Activated B cell treated with CpG ODN at 0.5 μM for 24 hours (primary cell): ENCODE measurements at regions not wholly inside any gene's neighbourhood (a gene's known extent, or its start where the extent isn't known, plus 50 kb on each side); places are given as distances from the start of the nearest gene placed in this dataset.

ENCODE experiments used
- ATAC-seq: fragments of 200-7000 bp; cut with Tn5 transposase; one replicate; pipeline ENCODE4 v1.10.0; 2021; ENCODE audit warnings: low read depth, mild to moderate bottlenecking, moderate library complexity
- CTCF ChIA-PET: fragments of 350-600 bp; sonication (Branson Sonifier 250); formaldehyde crosslinking; loops from one replicate; lab custom pipeline; 2021; ENCODE audit warnings: antibody characterized with exemption; lab: Charles Lee
- POLR2A ChIA-PET: fragments of 350-600 bp; sonication (Branson Sonifier 250); formaldehyde crosslinking; loops from one replicate; lab custom pipeline; 2021; ENCODE audit warnings: antibody characterized with exemption; lab: Charles Lee
- DNase-seq: peaks from one replicate; pipeline ENCODE4 v3.0.0; 2022
- H3K27ac Mint-ChIP-seq: one replicate; pipeline ENCODE4 v1.8.0; 2020; ENCODE audit warnings: mixed read lengths
- H3K27me3 Mint-ChIP-seq: one replicate; pipeline ENCODE4 v1.8.0; 2021; ENCODE audit warnings: mixed read lengths
- H3K36me3 Mint-ChIP-seq: one replicate; pipeline ENCODE4 v1.8.0; 2021; ENCODE audit warnings: low read depth, mixed read lengths
- H3K4me1 Mint-ChIP-seq: one replicate; pipeline ENCODE4 v1.8.0; 2021; ENCODE audit warnings: mixed read lengths
- H3K4me3 Mint-ChIP-seq: one replicate; pipeline ENCODE4 v1.8.0; 2020; ENCODE audit warnings: mild to moderate bottlenecking, mixed read lengths
- H3K9me3 Mint-ChIP-seq: one replicate; pipeline ENCODE4 v1.8.0; 2020; ENCODE audit warnings: mixed read lengths
- intact Hi-C: fragments of 100-400 bp; cut with micrococcal nuclease; formaldehyde crosslinking; loops from one replicate; pipeline ENCODE4 v1.15.1; 2024
- TF ChIP-seq, protein P1 (sequence below): fragments of 200-600 bp; IDR thresholded peaks from one replicate; pipeline ENCODE4 v1.8.0; 2022; ENCODE audit warnings: antibody characterized with exemption, mild to moderate bottlenecking

DNA sequence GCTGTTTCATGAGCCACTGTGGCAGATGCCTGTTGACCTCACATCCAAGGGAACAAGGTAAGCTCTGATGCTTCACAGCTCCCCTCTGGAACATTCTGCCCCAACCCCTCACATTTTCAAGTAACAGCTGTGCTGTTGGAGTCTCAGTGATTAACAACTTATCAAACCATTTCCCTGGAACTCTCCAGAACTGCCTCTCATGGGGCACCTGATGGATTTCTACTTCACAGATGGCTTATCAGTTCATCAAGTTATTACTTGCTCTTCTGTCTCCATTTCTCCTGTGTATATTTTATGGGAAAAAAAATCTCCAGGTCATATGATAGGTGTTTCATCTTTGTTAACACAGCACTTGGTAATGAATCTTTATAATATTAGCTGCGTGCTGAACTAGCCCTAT lies 322.4 kb downstream of the MAN2A1 start:
- Mint-ChIP-seq H3K27me3 (no peaks in the 10 kb centered on the region), H3K27ac (no peak overlapping the region), H3K36me3 (no peaks in the 10 kb centered on the region), H3K4me1 (no peaks in the 10 kb centered on the region), H3K4me3 (no peak overlapping the region), H3K9me3 (no peaks in the 10 kb centered on the region)
- intact Hi-C loops = no loop called here
- TF ChIP-seq, protein P1, sequence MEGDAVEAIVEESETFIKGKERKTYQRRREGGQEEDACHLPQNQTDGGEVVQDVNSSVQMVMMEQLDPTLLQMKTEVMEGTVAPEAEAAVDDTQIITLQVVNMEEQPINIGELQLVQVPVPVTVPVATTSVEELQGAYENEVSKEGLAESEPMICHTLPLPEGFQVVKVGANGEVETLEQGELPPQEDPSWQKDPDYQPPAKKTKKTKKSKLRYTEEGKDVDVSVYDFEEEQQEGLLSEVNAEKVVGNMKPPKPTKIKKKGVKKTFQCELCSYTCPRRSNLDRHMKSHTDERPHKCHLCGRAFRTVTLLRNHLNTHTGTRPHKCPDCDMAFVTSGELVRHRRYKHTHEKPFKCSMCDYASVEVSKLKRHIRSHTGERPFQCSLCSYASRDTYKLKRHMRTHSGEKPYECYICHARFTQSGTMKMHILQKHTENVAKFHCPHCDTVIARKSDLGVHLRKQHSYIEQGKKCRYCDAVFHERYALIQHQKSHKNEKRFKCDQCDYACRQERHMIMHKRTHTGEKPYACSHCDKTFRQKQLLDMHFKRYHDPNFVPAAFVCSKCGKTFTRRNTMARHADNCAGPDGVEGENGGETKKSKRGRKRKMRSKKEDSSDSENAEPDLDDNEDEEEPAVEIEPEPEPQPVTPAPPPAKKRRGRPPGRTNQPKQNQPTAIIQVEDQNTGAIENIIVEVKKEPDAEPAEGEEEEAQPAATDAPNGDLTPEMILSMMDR = no peak
- ATAC-seq = no peak
- ChIA-PET POLR2A (no interaction called here), CTCF (no interaction called here)
- no peak for DNase-seq

DNA sequence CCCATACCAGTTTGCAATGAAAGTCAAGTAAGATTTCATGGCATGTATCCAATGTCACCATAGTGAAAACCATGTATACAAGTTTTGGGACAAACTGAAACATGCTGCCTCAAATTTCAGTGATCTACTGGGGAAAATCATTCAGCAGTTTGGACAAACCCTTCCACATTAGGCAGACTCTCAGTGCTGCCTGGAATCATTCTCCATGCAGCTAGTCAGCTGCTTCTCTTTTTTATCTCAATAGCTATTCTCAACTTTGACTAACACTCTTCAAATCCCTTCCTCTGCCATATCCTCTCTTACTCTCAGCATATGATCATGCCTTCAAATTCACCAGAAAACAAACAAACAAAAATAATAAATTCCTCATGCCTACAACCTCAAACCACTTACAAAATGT lies 323.3 kb downstream of the MAN2A1 start:
- no peak overlapping the region for H3K27ac Mint-ChIP-seq
- TF ChIP-seq, protein P1 = no peak
- H3K4me3 Mint-ChIP-seq = no peak overlapping the region
- H3K4me1 Mint-ChIP-seq = no peaks in the 10 kb centered on the region
- ATAC-seq (no peak), DNase-seq (no peak)
- ChIA-PET POLR2A (no interaction called here), CTCF (no interaction called here)
- no peaks in the 10 kb centered on the region for H3K36me3 Mint-ChIP-seq
- H3K9me3 Mint-ChIP-seq = no peaks in the 10 kb centered on the region
- intact Hi-C loops = no loop called here
- H3K27me3 Mint-ChIP-seq = no peaks in the 10 kb centered on the region

DNA sequence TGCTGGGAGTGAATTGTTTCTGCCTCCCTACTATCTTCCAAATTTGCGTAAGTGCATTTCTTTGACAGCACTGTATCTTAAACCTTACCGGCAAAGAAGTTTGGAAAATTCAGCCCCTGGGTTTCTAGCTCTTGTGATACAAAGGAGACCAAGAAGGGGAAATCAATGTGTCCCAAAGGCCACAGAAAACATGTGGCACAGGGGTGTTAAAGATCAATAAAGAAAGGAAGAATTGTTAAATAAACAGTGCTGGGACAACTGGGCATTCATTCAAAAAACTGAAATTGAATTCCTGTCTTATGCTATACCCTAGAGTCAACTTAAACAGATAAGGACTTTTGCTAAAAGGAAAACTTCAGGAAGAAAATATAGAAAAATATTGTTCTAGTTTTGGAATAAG lies 328.1 kb downstream of the MAN2A1 start:
- Mint-ChIP-seq H3K4me3 (no peak overlapping the region), H3K9me3 (no peaks in the 10 kb centered on the region), H3K4me1 (no peaks in the 10 kb centered on the region), H3K36me3 (no peaks in the 10 kb centered on the region), H3K27me3 (no peaks in the 10 kb centered on the region), H3K27ac (no peak overlapping the region)
- TF ChIP-seq, protein P1 = no peak
- ChIA-PET CTCF (no interaction called here), POLR2A (no interaction called here)
- DNase-seq = no peak
- intact Hi-C loops = no loop called here
- ATAC-seq = no peak

DNA sequence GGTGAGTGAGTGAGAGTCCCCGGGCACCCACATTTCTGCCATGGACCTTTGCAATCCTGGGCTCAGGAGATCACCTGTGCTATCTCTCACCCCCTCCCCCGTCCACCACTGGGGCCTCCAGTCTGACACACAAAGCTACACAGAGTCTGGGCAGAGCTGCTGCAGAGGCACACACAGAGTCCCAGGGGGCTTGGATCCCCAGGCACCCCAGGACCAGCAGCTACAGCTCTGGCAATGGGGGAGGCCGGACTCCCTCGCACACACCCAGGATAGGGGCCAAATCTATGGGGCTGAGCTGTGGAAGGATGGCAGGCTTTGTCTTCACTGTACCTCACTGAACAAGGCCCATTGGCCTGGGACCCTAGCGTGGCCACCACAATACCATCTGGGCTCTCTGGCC lies 328.8 kb downstream of the MAN2A1 start:
- Mint-ChIP-seq H3K36me3 (no peaks in the 10 kb centered on the region), H3K9me3 (no peaks in the 10 kb centered on the region), H3K4me3 (no peak overlapping the region), H3K27me3 (no peaks in the 10 kb centered on the region), H3K27ac (no peak overlapping the region), H3K4me1 (no peaks in the 10 kb centered on the region)
- TF ChIP-seq, protein P1 = no peak
- ATAC-seq (no peak), DNase-seq (no peak)
- CTCF ChIA-PET = no interaction called here
- POLR2A ChIA-PET = no interaction called here
- intact Hi-C loops = no loop called here

DNA sequence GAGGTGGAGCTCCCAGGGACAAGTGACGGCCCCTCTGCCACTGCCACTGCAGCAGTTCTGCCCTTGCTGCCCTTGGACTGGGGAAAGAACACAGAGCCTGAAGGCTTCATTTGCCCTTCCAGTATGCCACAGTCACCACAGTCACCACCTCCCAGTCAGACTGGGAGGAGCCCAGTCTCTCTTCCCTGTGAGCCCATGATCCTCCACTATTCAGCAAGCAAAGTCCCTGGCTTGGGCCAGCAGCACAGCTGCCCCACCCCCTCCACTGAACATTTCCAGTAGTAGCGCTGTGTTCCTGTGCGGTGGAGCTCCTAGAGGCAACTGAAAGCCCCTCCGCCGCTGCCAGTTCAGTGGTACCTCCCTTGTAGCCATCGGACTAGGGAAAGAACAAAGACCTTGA lies 329.4 kb downstream of the MAN2A1 start:
- CTCF ChIA-PET = no interaction called here
- no peak for ATAC-seq
- intact Hi-C loops = no loop called here
- Mint-ChIP-seq H3K36me3 (no peaks in the 10 kb centered on the region), H3K27ac (no peak overlapping the region), H3K4me3 (no peak overlapping the region), H3K9me3 (no peaks in the 10 kb centered on the region), H3K27me3 (peaks cover 2% of the 10 kb centered on the region), H3K4me1 (no peaks in the 10 kb centered on the region)
- POLR2A ChIA-PET = no interaction called here
- TF ChIP-seq, protein P1 = no peak
- no peak for DNase-seq
